HepG2 (cell line): ENCODE measurements at regions not wholly inside any gene's neighbourhood (a gene's known extent, or its start where the extent isn't known, plus 50 kb on each side); places are given as distances from the start of the nearest gene placed in this dataset.

Source experiments
- JUNB ChIP-seq: sonication (generic); formaldehyde crosslinking; IDR thresholded peaks from 2 replicates; pipeline ENCODE4 v1.8.0; 2022; ENCODE audit warnings: missing genetic modification reagents, mild to moderate bottlenecking, borderline replicate concordance
- MEIS2 ChIP-seq: sonication (generic); formaldehyde crosslinking; IDR thresholded peaks from 2 replicates; pipeline ENCODE4 v1.9.0; 2021; ENCODE audit warnings: mild to moderate bottlenecking, missing genetic modification reagents
- ZNF766 ChIP-seq: sonication (generic); formaldehyde crosslinking; IDR thresholded peaks from 2 replicates; pipeline ENCODE4 v1.5.0; 2020; ENCODE audit warnings: missing genetic modification reagents, borderline replicate concordance
- TF ChIP-seq, protein P1 (sequence below): sonication (generic); formaldehyde crosslinking; IDR thresholded peaks from 2 replicates; pipeline ENCODE4 v1.5.1; 2020; ENCODE audit warnings: mild to moderate bottlenecking, missing genetic modification reagents, borderline replicate concordance
- TF ChIP-seq, protein P2 (sequence below): sonication (generic); formaldehyde crosslinking; IDR thresholded peaks from 2 replicates; pipeline ENCODE4 v1.4.0; 2020; ENCODE audit warnings: missing genetic modification reagents

DNA sequence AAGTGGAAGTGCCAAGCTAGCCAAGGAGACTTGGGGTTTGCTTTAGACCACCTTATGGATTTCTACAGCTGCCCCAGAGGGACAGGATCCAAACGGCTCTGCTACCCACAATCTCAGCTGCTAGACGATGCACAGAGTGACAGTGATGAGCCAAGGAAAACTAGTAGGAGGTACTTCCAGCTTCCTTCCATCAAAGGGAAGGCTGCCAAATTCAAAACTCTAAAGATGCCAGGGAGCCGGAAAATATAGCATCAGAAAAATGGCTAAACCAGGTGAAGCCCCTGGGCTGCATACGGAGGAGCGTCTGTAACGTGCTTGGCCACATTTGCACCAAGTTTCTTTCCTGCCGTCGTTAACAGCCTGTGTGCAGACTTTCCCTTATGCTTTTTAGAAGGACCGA lies 245.5 kb upstream of the ZNF521 start:
- TF ChIP-seq ZNF766 (CRISPR knock-in tag), result no peak
- TF ChIP-seq, protein P1, sequence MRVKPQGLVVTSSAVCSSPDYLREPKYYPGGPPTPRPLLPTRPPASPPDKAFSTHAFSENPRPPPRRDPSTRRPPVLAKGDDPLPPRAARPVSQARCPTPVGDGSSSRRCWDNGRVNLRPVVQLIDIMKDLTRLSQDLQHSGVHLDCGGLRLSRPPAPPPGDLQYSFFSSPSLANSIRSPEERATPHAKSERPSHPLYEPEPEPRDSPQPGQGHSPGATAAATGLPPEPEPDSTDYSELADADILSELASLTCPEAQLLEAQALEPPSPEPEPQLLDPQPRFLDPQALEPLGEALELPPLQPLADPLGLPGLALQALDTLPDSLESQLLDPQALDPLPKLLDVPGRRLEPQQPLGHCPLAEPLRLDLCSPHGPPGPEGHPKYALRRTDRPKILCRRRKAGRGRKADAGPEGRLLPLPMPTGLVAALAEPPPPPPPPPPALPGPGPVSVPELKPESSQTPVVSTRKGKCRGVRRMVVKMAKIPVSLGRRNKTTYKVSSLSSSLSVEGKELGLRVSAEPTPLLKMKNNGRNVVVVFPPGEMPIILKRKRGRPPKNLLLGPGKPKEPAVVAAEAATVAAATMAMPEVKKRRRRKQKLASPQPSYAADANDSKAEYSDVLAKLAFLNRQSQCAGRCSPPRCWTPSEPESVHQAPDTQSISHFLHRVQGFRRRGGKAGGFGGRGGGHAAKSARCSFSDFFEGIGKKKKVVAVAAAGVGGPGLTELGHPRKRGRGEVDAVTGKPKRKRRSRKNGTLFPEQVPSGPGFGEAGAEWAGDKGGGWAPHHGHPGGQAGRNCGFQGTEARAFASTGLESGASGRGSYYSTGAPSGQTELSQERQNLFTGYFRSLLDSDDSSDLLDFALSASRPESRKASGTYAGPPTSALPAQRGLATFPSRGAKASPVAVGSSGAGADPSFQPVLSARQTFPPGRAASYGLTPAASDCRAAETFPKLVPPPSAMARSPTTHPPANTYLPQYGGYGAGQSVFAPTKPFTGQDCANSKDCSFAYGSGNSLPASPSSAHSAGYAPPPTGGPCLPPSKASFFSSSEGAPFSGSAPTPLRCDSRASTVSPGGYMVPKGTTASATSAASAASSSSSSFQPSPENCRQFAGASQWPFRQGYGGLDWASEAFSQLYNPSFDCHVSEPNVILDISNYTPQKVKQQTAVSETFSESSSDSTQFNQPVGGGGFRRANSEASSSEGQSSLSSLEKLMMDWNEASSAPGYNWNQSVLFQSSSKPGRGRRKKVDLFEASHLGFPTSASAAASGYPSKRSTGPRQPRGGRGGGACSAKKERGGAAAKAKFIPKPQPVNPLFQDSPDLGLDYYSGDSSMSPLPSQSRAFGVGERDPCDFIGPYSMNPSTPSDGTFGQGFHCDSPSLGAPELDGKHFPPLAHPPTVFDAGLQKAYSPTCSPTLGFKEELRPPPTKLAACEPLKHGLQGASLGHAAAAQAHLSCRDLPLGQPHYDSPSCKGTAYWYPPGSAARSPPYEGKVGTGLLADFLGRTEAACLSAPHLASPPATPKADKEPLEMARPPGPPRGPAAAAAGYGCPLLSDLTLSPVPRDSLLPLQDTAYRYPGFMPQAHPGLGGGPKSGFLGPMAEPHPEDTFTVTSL, result no peak
- TF ChIP-seq JUNB (CRISPR knock-in tag), result no peak
- no peak for TF ChIP-seq MEIS2 (CRISPR knock-in tag)
- TF ChIP-seq, protein P2, sequence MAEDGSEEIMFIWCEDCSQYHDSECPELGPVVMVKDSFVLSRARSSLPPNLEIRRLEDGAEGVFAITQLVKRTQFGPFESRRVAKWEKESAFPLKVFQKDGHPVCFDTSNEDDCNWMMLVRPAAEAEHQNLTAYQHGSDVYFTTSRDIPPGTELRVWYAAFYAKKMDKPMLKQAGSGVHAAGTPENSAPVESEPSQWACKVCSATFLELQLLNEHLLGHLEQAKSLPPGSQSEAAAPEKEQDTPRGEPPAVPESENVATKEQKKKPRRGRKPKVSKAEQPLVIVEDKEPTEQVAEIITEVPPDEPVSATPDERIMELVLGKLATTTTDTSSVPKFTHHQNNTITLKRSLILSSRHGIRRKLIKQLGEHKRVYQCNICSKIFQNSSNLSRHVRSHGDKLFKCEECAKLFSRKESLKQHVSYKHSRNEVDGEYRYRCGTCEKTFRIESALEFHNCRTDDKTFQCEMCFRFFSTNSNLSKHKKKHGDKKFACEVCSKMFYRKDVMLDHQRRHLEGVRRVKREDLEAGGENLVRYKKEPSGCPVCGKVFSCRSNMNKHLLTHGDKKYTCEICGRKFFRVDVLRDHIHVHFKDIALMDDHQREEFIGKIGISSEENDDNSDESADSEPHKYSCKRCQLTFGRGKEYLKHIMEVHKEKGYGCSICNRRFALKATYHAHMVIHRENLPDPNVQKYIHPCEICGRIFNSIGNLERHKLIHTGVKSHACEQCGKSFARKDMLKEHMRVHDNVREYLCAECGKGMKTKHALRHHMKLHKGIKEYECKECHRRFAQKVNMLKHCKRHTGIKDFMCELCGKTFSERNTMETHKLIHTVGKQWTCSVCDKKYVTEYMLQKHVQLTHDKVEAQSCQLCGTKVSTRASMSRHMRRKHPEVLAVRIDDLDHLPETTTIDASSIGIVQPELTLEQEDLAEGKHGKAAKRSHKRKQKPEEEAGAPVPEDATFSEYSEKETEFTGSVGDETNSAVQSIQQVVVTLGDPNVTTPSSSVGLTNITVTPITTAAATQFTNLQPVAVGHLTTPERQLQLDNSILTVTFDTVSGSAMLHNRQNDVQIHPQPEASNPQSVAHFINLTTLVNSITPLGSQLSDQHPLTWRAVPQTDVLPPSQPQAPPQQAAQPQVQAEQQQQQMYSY, result no peak
